Pancreas (tissue), 10 donors: ENCODE measurements at regions not wholly inside any gene's neighbourhood (a gene's known extent, or its start where the extent isn't known, plus 50 kb on each side); places are given as distances from the start of the nearest gene placed in this dataset.

ENCODE experiments used
- ATAC-seq, 4 donors: fragments of 200-7000 bp; cut with Tn5 transposase; one replicate each; pipeline versions ENCODE4 v1.8.0 to v1.9.1; 2020; ENCODE audit warnings: mild to moderate bottlenecking in 4 of 4, moderate library complexity in 4 of 4
- DNase-seq, 6 donors: peaks; one replicate each; pipeline ENCODE4 v3.0.0-alpha.2; 2020
- FAIRE-seq: peaks from 2 replicates; lab custom pipeline; 2012; peaks lifted over from hg19 to GRCh38; lab: Jason Lieb, UNC
- H3K27ac ChIP-seq, 4 donors: fragments of 200-600 bp; sonication (generic); 1 replicate in 3 of 4; 2 replicates in 1 of 4; pipeline versions ENCODE4 v1.5.0 to v1.8.0; 2020
- H3K27me3 ChIP-seq, 4 donors: fragments of 200-600 bp; one replicate each; pipeline ENCODE4 v1.8.0; 2021
- H3K36me3 ChIP-seq, 3 donors: fragments of 200-600 bp; sonication (generic) in 1 of 3; one replicate each; pipeline versions ENCODE4 v1.5.0 to v1.8.0; 2020 to 2021
- H3K4me1 ChIP-seq, 3 donors: fragments of 200-600 bp; one replicate each; pipeline ENCODE4 v1.8.0; 2021
- H3K4me3 ChIP-seq, 4 donors: fragments of 200-600 bp; sonication (generic) in 2 of 4; one replicate each; pipeline versions ENCODE4 v1.5.0 to v1.8.0; 2020 to 2021
- H3K9me3 ChIP-seq, 4 donors: fragments of 200-600 bp; one replicate each; pipeline ENCODE4 v1.8.0; 2021
- WGBS, 2 donors: extraction: QIAGEN DNeasy Blood & Tissue Kit; methylation state at CpG; one replicate each; pipeline ENCODE4 v1.1.7; 2013; 5-methylcytosine and 5-hydroxymethylcytosine counted together
- intact Hi-C, 3 donors: fragments of 100-400 bp; cut with DNase I; formaldehyde crosslinking; loops; one replicate each; pipeline versions ENCODE4 v1.11.1 to v1.14.2; 2022
- TF ChIP-seq, protein P1 (sequence below), 4 donors: fragments of 200-600 bp; sonication (generic) in 3 of 4; IDR thresholded peaks; one replicate each; pipeline versions ENCODE4 v1.5.0 to v1.8.0; 2021; ENCODE audit warnings: antibody characterized with exemption in 4 of 4
- donor health status: healthy with polysubstance abuse.
- donor health status: DM: no; HTN: no; CAD: no; lungs with moderate emphysema.
- donor health status: DM: no; HTN: no; CAD: no.
- donor health status: control.
- donor health status: control.
- donor health status: Bipolar disorder and iron deficiency.
- donor health status: DM: yes; HTN: yes; CAD: no.
- donor health status: DM: no; HTN: no; CAD: no.
- donor health status: DM: no; HTN: no; CAD: no.
- donor health status: DM: yes; HTN: yes; CAD: no.

DNA sequence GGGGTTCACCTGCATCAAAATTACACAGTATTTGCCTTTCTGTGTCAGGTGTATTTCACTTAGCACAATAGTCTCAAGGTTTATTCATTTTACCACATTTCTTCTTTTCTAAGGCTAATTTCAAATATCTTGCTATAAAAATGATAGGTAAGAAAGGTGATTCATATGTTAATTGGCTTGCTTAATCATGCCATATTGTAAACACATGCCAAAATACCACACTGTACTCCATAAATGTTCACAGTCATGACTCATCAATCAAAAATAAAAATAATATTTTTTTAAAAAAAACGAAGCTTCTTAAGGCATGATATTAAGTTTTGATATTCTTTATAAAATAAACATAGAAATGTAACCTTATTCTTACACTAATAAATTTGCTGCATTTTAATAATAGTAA is 947.1 kb downstream of the GRM8 start:
- 39 to 71% methylated on average over 1 of the region's 1 CpG for WGBS, 2 donors
- no peaks in the 10 kb centered on the region for H3K9me3 ChIP-seq
- FAIRE-seq, result no peak
- H3K27ac ChIP-seq, result no peak overlapping the region
- no peaks in the 10 kb centered on the region for H3K36me3 ChIP-seq
- ATAC-seq, result no peak
- DNase-seq, result no peak
- intact Hi-C loops, result no loop called here
- no peaks in the 10 kb centered on the region for H3K27me3 ChIP-seq
- no peak overlapping the region for H3K4me3 ChIP-seq
- TF ChIP-seq, protein P1, sequence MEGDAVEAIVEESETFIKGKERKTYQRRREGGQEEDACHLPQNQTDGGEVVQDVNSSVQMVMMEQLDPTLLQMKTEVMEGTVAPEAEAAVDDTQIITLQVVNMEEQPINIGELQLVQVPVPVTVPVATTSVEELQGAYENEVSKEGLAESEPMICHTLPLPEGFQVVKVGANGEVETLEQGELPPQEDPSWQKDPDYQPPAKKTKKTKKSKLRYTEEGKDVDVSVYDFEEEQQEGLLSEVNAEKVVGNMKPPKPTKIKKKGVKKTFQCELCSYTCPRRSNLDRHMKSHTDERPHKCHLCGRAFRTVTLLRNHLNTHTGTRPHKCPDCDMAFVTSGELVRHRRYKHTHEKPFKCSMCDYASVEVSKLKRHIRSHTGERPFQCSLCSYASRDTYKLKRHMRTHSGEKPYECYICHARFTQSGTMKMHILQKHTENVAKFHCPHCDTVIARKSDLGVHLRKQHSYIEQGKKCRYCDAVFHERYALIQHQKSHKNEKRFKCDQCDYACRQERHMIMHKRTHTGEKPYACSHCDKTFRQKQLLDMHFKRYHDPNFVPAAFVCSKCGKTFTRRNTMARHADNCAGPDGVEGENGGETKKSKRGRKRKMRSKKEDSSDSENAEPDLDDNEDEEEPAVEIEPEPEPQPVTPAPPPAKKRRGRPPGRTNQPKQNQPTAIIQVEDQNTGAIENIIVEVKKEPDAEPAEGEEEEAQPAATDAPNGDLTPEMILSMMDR (IDR thresholded peaks at IDR 0.05), result no peak
- no peaks in the 10 kb centered on the region for H3K4me1 ChIP-seq

GRCh38 chr7:126303926-126304325 is 948.8 kb downstream of the GRM8 start:
- Histone ChIP-seq H3K27me3 (no peaks in the 10 kb centered on the region), H3K4me1 (no peaks in the 10 kb centered on the region), H3K9me3 (no peaks in the 10 kb centered on the region), H3K27ac (no peak overlapping the region), H3K36me3 (no peaks in the 10 kb centered on the region), H3K4me3 (no peak overlapping the region)
- no peak for DNase-seq
- intact Hi-C loops, result no loop called here
- FAIRE-seq, result no peak
- TF ChIP-seq, protein P1 (IDR thresholded peaks at IDR 0.05), result no peak
- ATAC-seq, result no peak
- WGBS, 2 donors, result 83 to 96% methylated on average over 1 of the region's 1 CpG

- no peaks in the 10 kb centered on the region for H3K9me3 ChIP-seq
- no peak overlapping the region for H3K4me3 ChIP-seq
- ATAC-seq (no peak), FAIRE-seq (no peak), DNase-seq (no peak)
- 48 to 66% methylated on average over 2 of the region's 2 CpGs for WGBS, 2 donors
- no peaks in the 10 kb centered on the region for H3K4me1 ChIP-seq
- intact Hi-C loops, result no loop called here
- H3K36me3 ChIP-seq, result no peaks in the 10 kb centered on the region
- no peaks in the 10 kb centered on the region for H3K27me3 ChIP-seq
- TF ChIP-seq, protein P1 (IDR thresholded peaks at IDR 0.05), result no peak
- H3K27ac ChIP-seq, result no peak overlapping the region
Observed at GRCh38 chr7:126302639-126303038, 950.1 kb downstream of the GRM8 start.

DNA sequence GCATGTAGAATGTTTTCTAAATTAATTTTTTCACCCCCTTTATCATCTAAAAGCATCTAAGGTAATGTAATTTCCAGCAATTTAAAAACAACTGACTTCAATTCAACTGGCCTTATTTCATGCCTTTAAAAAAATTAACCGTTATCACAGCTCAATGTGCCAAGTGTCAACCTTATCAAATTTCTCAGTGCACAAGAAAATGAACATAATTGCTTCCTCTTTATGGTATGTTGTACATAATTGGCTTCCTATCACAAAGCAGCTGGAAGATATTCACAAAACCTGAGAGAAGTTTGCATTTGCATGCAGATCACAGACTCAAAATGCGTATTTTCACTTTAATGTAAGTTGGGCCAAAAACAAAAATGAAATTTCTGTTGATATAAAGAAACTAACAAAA is 966.4 kb downstream of the GRM8 start:
- no peaks in the 10 kb centered on the region for H3K36me3 ChIP-seq
- no peaks in the 10 kb centered on the region for H3K27me3 ChIP-seq
- no peak overlapping the region for H3K4me3 ChIP-seq
- no peak overlapping the region for H3K27ac ChIP-seq
- H3K4me1 ChIP-seq, result no peaks in the 10 kb centered on the region
- intact Hi-C loops, result no loop called here
- TF ChIP-seq, protein P1 (IDR thresholded peaks at IDR 0.05), result no peak
- DNase-seq (no peak), FAIRE-seq (no peak), ATAC-seq (no peak)
- H3K9me3 ChIP-seq, result no peaks in the 10 kb centered on the region
- 71 to 77% methylated on average over 2 of the region's 2 CpGs for WGBS, 2 donors

DNA sequence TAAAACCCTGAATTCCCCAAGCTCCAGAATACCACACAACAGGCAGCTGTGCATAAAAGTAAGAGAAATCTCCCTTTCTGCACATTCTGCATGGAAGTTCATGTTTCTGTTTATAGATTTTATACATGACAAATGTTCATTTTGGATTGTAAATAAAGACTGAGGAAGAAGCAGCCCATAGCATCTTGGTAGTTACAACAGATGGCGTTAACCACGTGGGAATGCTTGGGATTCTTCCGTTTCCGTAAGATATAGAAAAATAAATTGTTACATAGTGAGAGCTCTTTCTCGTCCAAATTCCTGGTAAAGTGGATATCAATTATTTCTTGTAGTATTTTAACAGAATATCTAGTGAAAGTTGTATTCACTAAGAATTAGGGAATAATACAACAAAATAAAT is 1016.5 kb downstream of the GRM8 start:
- TF ChIP-seq, protein P1 (IDR thresholded peaks at IDR 0.05), result no peak
- ATAC-seq (no peak), FAIRE-seq (no peak), DNase-seq (no peak)
- no peaks in the 10 kb centered on the region for H3K27me3 ChIP-seq
- H3K36me3 ChIP-seq, result no peaks in the 10 kb centered on the region
- H3K27ac ChIP-seq, result no peak overlapping the region
- intact Hi-C loops, result no loop called here
- peaks cover 0 to 3% (median 0%) of the 10 kb centered on the region in 4 donors for H3K9me3 ChIP-seq
- 63 to 75% methylated on average over 5 of the region's 5 CpGs for WGBS, 2 donors
- H3K4me1 ChIP-seq, result no peaks in the 10 kb centered on the region
- H3K4me3 ChIP-seq, result no peak overlapping the region
